SK-N-SH (cell line): ENCODE measurements at regions not wholly inside any gene's neighbourhood (a gene's known extent, or its start where the extent isn't known, plus 50 kb on each side); places are given as distances from the start of the nearest gene placed in this dataset.

Source experiments
- EP300 ChIP-seq, 2 experiments: IDR thresholded peaks; 2 replicates each; pipeline versions ENCODE4 v1.4.0 to v1.6.1; 2012; ENCODE audit warnings: borderline replicate concordance in 1 of 2, low read depth in 1 of 2, low read length in 1 of 2
- JUND ChIP-seq: IDR thresholded peaks from 2 replicates; pipeline ENCODE4 v1.4.0; 2012
- NFIC ChIP-seq: IDR thresholded peaks from 2 replicates; pipeline ENCODE4 v1.4.0; 2012; ENCODE audit warnings: borderline replicate concordance
- POLR2AphosphoS5 ChIP-seq: IDR thresholded peaks from 2 replicates; pipeline ENCODE4 v1.6.1; 2012; ENCODE audit warnings: low read depth, low read length
- TAF1 ChIP-seq: IDR thresholded peaks from 2 replicates; pipeline ENCODE4 v1.6.1; 2012; ENCODE audit warnings: low read depth, mild to moderate bottlenecking, low read length, moderate library complexity, borderline replicate concordance
- TF ChIP-seq, protein P1 (sequence below): fragments of 200-600 bp; sonication (generic); IDR thresholded peaks from 2 replicates; pipeline ENCODE4 v1.6.1; 2017; ENCODE audit warnings: antibody characterized with exemption, mild to moderate bottlenecking, moderate library complexity
- TF ChIP-seq, protein P2 (sequence below): IDR thresholded peaks from 2 replicates; pipeline ENCODE4 v1.6.1; 2012; ENCODE audit warnings: mild to moderate bottlenecking, low read depth, low read length, moderate library complexity
- TF ChIP-seq, protein P3 (sequence below): IDR thresholded peaks from 2 replicates; pipeline ENCODE4 v1.4.0; 2012; ENCODE audit warnings: low read depth

DNA sequence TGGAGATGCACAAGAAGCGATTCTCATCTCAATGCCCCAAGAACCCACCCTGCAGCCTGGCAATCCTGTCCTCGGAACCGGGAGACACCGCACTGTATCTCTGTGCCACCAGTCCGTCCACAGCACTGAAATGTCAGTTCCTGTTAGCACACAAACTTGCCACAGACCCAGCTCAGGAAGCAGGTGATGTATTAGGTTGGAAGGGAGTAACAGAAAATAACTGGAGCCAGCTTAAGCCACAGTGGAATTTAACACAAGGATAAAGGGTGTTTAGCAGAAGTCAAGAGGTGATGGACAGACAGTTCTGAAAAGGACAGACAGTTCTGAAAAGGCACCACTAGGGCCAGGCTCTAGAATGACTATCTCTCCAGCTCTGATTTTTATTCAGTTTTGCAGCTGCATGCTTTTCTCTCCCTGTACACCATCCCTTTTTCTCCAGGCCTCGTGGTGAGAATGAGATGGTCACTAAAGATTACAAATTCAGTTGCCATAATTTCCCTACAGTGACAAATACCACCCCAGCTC lies 114.4 kb downstream of the ANKRD18B start:
- TF ChIP-seq, protein P1, sequence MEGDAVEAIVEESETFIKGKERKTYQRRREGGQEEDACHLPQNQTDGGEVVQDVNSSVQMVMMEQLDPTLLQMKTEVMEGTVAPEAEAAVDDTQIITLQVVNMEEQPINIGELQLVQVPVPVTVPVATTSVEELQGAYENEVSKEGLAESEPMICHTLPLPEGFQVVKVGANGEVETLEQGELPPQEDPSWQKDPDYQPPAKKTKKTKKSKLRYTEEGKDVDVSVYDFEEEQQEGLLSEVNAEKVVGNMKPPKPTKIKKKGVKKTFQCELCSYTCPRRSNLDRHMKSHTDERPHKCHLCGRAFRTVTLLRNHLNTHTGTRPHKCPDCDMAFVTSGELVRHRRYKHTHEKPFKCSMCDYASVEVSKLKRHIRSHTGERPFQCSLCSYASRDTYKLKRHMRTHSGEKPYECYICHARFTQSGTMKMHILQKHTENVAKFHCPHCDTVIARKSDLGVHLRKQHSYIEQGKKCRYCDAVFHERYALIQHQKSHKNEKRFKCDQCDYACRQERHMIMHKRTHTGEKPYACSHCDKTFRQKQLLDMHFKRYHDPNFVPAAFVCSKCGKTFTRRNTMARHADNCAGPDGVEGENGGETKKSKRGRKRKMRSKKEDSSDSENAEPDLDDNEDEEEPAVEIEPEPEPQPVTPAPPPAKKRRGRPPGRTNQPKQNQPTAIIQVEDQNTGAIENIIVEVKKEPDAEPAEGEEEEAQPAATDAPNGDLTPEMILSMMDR, result no peak
- TF ChIP-seq, protein P2, sequence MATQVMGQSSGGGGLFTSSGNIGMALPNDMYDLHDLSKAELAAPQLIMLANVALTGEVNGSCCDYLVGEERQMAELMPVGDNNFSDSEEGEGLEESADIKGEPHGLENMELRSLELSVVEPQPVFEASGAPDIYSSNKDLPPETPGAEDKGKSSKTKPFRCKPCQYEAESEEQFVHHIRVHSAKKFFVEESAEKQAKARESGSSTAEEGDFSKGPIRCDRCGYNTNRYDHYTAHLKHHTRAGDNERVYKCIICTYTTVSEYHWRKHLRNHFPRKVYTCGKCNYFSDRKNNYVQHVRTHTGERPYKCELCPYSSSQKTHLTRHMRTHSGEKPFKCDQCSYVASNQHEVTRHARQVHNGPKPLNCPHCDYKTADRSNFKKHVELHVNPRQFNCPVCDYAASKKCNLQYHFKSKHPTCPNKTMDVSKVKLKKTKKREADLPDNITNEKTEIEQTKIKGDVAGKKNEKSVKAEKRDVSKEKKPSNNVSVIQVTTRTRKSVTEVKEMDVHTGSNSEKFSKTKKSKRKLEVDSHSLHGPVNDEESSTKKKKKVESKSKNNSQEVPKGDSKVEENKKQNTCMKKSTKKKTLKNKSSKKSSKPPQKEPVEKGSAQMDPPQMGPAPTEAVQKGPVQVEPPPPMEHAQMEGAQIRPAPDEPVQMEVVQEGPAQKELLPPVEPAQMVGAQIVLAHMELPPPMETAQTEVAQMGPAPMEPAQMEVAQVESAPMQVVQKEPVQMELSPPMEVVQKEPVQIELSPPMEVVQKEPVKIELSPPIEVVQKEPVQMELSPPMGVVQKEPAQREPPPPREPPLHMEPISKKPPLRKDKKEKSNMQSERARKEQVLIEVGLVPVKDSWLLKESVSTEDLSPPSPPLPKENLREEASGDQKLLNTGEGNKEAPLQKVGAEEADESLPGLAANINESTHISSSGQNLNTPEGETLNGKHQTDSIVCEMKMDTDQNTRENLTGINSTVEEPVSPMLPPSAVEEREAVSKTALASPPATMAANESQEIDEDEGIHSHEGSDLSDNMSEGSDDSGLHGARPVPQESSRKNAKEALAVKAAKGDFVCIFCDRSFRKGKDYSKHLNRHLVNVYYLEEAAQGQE, result no peak
- TF ChIP-seq POLR2AphosphoS5, result no peak
- no peak for TF ChIP-seq TAF1
- no peak for TF ChIP-seq NFIC
- TF ChIP-seq JUND, result no peak
- TF ChIP-seq EP300 (IDR thresholded peaks at IDR 0.05; ENCODE audit: borderline replicate concordance in 1 of 2, low read depth in 1 of 2, low read length in 1 of 2), result no peak
- TF ChIP-seq, protein P3, sequence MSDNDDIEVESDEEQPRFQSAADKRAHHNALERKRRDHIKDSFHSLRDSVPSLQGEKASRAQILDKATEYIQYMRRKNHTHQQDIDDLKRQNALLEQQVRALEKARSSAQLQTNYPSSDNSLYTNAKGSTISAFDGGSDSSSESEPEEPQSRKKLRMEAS, result no peak
